Panc1 (cell line): ENCODE measurements at regions not wholly inside any gene's neighbourhood (a gene's known extent, or its start where the extent isn't known, plus 50 kb on each side); places are given as distances from the start of the nearest gene placed in this dataset.

Source experiments
- ATAC-seq: fragments of 200-7000 bp; cut with Tn5 transposase; 2 replicates; pipeline ENCODE4 v1.9.1; 2020; ENCODE audit warnings: mild to moderate bottlenecking, moderate library complexity
- BruUV-seq: library from RNA; stranded (reverse); fragments of 400-500 nt; replicated peaks from 2 replicates; lab custom pipeline; 2021; lab: Mats Ljungman, UMichigan
- CTCF ChIA-PET: fragments of 300-600 bp; sonication (Branson Sonifier 250); formaldehyde crosslinking; loops from one replicate; lab custom pipeline; 2022; ENCODE audit warnings: antibody characterized with exemption; lab: Charles Lee
- POLR2A ChIA-PET: fragments of 300-600 bp; sonication (Branson Sonifier 250); formaldehyde crosslinking; loops from one replicate; lab custom pipeline; 2022; ENCODE audit warnings: antibody characterized with exemption; lab: Charles Lee
- DNase-seq: peaks from one replicate; pipeline ENCODE4 v3.0.0-alpha.2; 2010; ENCODE audit warnings: low read depth, low spot score
- H3K27ac ChIP-seq: 2 replicates; pipeline ENCODE4 v1.5.1; 2011; ENCODE audit warnings: mild to moderate bottlenecking, low read length, inconsistent platforms
- H3K27me3 ChIP-seq: fragments of 200-500 bp; sonication (Bioruptor generic); 2 replicates; pipeline ENCODE4 v1.6.0; 2014; ENCODE audit warnings: low read length, inconsistent platforms; ENCODE audit not compliant: control insufficient read depth, insufficient read depth
- H3K36me3 ChIP-seq: fragments of 200-500 bp; sonication (Bioruptor generic); 2 replicates; pipeline ENCODE4 v1.5.1; 2014; ENCODE audit warnings: inconsistent platforms, mild to moderate bottlenecking, low read length, moderate library complexity; ENCODE audit not compliant: control insufficient read depth, insufficient read depth
- H3K4me1 ChIP-seq: 2 replicates; pipeline ENCODE4 v1.5.1; 2011; ENCODE audit warnings: inconsistent platforms, mild to moderate bottlenecking, low read length, moderate library complexity; ENCODE audit not compliant: control insufficient read depth, insufficient read depth
- H3K4me3 ChIP-seq, 2 experiments: 2 replicates each; pipeline ENCODE4 v1.5.1; 2011 to 2012; ENCODE audit warnings: low read depth in 2 of 2, low read length in 2 of 2, mild to moderate bottlenecking in 2 of 2, inconsistent platforms in 1 of 2, moderate library complexity in 1 of 2
- H3K9me3 ChIP-seq: fragments of 200-500 bp; sonication (Bioruptor generic); 2 replicates; pipeline ENCODE4 v1.5.1; 2014; ENCODE audit warnings: low read depth, mild to moderate bottlenecking, inconsistent platforms, low read length, moderate library complexity; ENCODE audit not compliant: control insufficient read depth, insufficient read depth
- POLR2AphosphoS5 ChIP-seq: IDR thresholded peaks from 2 replicates; pipeline ENCODE4 v1.6.1; 2012; ENCODE audit warnings: mild to moderate bottlenecking, low read depth, low read length, moderate library complexity
- REST ChIP-seq, 2 experiments: IDR thresholded peaks; 2 replicates each; pipeline ENCODE4 v1.6.1; 2011 to 2012; ENCODE audit warnings: low read depth in 2 of 2, control low read depth in 1 of 2, low read length in 1 of 2, mild to moderate bottlenecking in 1 of 2, moderate library complexity in 1 of 2; ENCODE audit not compliant: insufficient read depth in 1 of 2
- SIN3A ChIP-seq: IDR thresholded peaks from 2 replicates; pipeline ENCODE4 v1.6.1; 2012; ENCODE audit warnings: low read depth, mild to moderate bottlenecking, low read length, moderate library complexity, borderline replicate concordance; ENCODE audit not compliant: insufficient read depth
- TCF7L2 ChIP-seq: IDR thresholded peaks from 2 replicates; pipeline ENCODE4 v1.6.1; 2011; ENCODE audit warnings: mild to moderate bottlenecking, low read depth, low read length, inconsistent platforms
- in situ Hi-C: cut with HindIII; loops from 2 replicates; pipeline ENCODE4 v1.10.0; 2016; ENCODE audit warnings: low sequenced_read_pairs, low pct_unique_long_range_greater_than_20kb
- intact Hi-C: fragments of 100-400 bp; cut with micrococcal nuclease; formaldehyde crosslinking; loops from one replicate; pipeline ENCODE4 v1.10.0; 2022; ENCODE audit not compliant: unreplicated experiment
- TF ChIP-seq, protein P1 (sequence below): fragments of 450-650 bp; IDR thresholded peaks from 2 replicates; pipeline ENCODE4 v1.5.1; 2017; ENCODE audit warnings: mild to moderate bottlenecking

- BruUV-seq = no TSS peak
- ChIA-PET CTCF (no interaction called here), POLR2A (no interaction called here)
Measured at GRCh38 chr13:77398825-77399620, 72.1 kb upstream of the MYCBP2 start.

DNA sequence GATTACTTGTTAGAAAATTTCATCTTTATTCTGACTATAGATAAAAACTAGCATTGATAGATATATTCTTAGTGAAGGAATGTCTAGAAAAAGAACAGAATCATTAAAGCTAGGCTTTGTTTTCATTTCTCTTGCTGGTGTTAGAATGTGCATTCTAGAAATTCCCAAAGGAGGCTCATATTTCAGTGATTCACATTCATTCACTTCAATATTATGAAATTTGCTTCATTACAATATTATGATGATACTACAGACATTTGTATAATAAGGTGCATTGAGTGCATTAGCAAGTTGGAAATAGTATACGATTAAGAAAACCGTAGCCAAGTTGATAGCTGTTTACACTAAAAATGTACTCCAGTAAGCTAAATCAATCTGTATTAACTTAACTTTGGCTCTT, 70.7 kb upstream of the MYCBP2 start:
- no TSS peak for BruUV-seq
- Histone ChIP-seq H3K27ac (no peak overlapping the region), H3K4me1 (no peaks in the 10 kb centered on the region), H3K36me3 (no peaks in the 10 kb centered on the region), H3K27me3 (no peaks in the 10 kb centered on the region), H3K9me3 (no peaks in the 10 kb centered on the region), H3K4me3 (no peak overlapping the region)
- no peak for DNase-seq
- no peak for ATAC-seq
- in situ Hi-C loops (no loop called here), intact Hi-C loops (no loop called here)
- ChIA-PET POLR2A (no interaction called here), CTCF (no interaction called here)
- TF ChIP-seq POLR2AphosphoS5 (no peak), SIN3A (no peak), TCF7L2 (no peak), REST (IDR thresholded peaks at IDR 0.05; ENCODE audit: insufficient read depth in 1 of 2, low read depth in 2 of 2, low read length in 1 of 2) (no peak)
- TF ChIP-seq, protein P1, sequence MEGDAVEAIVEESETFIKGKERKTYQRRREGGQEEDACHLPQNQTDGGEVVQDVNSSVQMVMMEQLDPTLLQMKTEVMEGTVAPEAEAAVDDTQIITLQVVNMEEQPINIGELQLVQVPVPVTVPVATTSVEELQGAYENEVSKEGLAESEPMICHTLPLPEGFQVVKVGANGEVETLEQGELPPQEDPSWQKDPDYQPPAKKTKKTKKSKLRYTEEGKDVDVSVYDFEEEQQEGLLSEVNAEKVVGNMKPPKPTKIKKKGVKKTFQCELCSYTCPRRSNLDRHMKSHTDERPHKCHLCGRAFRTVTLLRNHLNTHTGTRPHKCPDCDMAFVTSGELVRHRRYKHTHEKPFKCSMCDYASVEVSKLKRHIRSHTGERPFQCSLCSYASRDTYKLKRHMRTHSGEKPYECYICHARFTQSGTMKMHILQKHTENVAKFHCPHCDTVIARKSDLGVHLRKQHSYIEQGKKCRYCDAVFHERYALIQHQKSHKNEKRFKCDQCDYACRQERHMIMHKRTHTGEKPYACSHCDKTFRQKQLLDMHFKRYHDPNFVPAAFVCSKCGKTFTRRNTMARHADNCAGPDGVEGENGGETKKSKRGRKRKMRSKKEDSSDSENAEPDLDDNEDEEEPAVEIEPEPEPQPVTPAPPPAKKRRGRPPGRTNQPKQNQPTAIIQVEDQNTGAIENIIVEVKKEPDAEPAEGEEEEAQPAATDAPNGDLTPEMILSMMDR = no peak

More at GRCh38 chr13:77398825-77399620, 72.1 kb upstream of the MYCBP2 start:
- no peaks in the 10 kb centered on the region for H3K4me1 ChIP-seq
- ATAC-seq (no peak), DNase-seq (no peak)
- no peaks in the 10 kb centered on the region for H3K9me3 ChIP-seq
- H3K36me3 ChIP-seq = no peaks in the 10 kb centered on the region
- no peak overlapping the region for H3K4me3 ChIP-seq
- intact Hi-C loops = no loop called here
- no peak overlapping the region for H3K27ac ChIP-seq
- no peak for TF ChIP-seq SIN3A
- no peak for TF ChIP-seq TCF7L2
- TF ChIP-seq, protein P1 = no peak
- TF ChIP-seq REST (IDR thresholded peaks at IDR 0.05; ENCODE audit: insufficient read depth in 1 of 2, low read depth in 2 of 2, low read length in 1 of 2) = no peak
- TF ChIP-seq POLR2AphosphoS5 = no peak
- in situ Hi-C loops = no loop called here
- no peaks in the 10 kb centered on the region for H3K27me3 ChIP-seq
